Uterus (tissue), 2 donors: ENCODE measurements at regions not wholly inside any gene's neighbourhood (a gene's known extent, or its start where the extent isn't known, plus 50 kb on each side); places are given as distances from the start of the nearest gene placed in this dataset.

Source experiments
- CTCF ChIP-seq, 4 experiments: fragments of 200-600 bp in 2 of 4; fragments of 450-650 bp in 2 of 4; sonication (generic) in 2 of 4; IDR thresholded peaks; one replicate each; pipeline ENCODE4 v1.5.1; 2016 to 2019; ENCODE audit warnings: antibody characterized with exemption in 4 of 4, mild to moderate bottlenecking in 2 of 4, moderate library complexity in 1 of 4
- POLR2A ChIP-seq, 2 donors: fragments of 450-650 bp; IDR thresholded peaks; one replicate each; pipeline ENCODE4 v1.6.1; 2016; ENCODE audit warnings: antibody characterized with exemption in 2 of 2, mild to moderate bottlenecking in 1 of 2, moderate library complexity in 1 of 2

GRCh38 chr2:64277101-64277849, 133.1 kb upstream of the PELI1 start:
- TF ChIP-seq CTCF (IDR thresholded peaks at IDR 0.05) (no peak), POLR2A (IDR thresholded peaks at IDR 0.05) (no peak)
